Liver (tissue), 3 donors: ENCODE measurements at regions not wholly inside any gene's neighbourhood (a gene's known extent, or its start where the extent isn't known, plus 50 kb on each side); places are given as distances from the start of the nearest gene placed in this dataset.

Experiments
- EGR1 ChIP-seq, 2 donors: IDR thresholded peaks; 2 replicates each; pipeline ENCODE4 v1.6.1; 2016 to 2018; ENCODE audit warnings: antibody characterized with exemption in 2 of 2, low read depth in 2 of 2
- NR2F2 ChIP-seq: IDR thresholded peaks from 2 replicates; pipeline ENCODE4 v1.6.1; 2016; ENCODE audit warnings: antibody characterized with exemption
- RXRA ChIP-seq, 2 donors: IDR thresholded peaks; 2 replicates each; pipeline ENCODE4 v1.6.1; 2017 to 2018; ENCODE audit warnings: antibody characterized with exemption in 2 of 2, mild to moderate bottlenecking in 1 of 2
- TF ChIP-seq, protein P1 (sequence below): fragments of 150-350 bp; IDR thresholded peaks from 2 replicates; pipeline ENCODE4 v1.5.1; 2017; ENCODE audit warnings: improper control_type of control experiment, low read depth, low read length; ENCODE audit not compliant: missing input control
- TF ChIP-seq, protein P2 (sequence below): IDR thresholded peaks from 2 replicates; pipeline ENCODE4 v1.6.1; 2016; ENCODE audit warnings: antibody characterized with exemption, mild to moderate bottlenecking
- TF ChIP-seq, protein P3 (sequence below): IDR thresholded peaks from 2 replicates; pipeline ENCODE4 v1.6.1; 2016; ENCODE audit warnings: antibody characterized with exemption
- donor health status: healthy.
- donor health status: healthy.

DNA sequence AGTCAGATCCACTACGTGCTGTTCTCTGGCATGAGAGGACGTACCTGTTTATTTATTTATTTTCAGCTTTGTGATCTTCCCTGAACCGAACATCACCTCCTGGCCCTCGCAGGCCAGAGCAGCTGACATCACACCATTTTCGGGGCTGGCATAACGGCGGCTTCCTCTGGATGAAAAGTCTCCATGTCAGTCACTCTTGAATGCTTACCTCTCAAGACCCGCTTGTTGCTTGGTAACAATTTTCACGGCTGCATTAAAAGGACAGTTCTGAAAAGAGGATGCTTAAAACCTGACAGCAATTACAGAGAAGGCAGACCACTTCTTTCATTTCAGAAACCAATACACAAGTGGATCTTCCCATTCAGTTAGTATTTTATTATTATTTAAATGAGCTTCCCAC, 159.8 kb upstream of the CDH4 start:
- TF ChIP-seq, protein P1, sequence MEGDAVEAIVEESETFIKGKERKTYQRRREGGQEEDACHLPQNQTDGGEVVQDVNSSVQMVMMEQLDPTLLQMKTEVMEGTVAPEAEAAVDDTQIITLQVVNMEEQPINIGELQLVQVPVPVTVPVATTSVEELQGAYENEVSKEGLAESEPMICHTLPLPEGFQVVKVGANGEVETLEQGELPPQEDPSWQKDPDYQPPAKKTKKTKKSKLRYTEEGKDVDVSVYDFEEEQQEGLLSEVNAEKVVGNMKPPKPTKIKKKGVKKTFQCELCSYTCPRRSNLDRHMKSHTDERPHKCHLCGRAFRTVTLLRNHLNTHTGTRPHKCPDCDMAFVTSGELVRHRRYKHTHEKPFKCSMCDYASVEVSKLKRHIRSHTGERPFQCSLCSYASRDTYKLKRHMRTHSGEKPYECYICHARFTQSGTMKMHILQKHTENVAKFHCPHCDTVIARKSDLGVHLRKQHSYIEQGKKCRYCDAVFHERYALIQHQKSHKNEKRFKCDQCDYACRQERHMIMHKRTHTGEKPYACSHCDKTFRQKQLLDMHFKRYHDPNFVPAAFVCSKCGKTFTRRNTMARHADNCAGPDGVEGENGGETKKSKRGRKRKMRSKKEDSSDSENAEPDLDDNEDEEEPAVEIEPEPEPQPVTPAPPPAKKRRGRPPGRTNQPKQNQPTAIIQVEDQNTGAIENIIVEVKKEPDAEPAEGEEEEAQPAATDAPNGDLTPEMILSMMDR = no peak
- TF ChIP-seq, protein P2, sequence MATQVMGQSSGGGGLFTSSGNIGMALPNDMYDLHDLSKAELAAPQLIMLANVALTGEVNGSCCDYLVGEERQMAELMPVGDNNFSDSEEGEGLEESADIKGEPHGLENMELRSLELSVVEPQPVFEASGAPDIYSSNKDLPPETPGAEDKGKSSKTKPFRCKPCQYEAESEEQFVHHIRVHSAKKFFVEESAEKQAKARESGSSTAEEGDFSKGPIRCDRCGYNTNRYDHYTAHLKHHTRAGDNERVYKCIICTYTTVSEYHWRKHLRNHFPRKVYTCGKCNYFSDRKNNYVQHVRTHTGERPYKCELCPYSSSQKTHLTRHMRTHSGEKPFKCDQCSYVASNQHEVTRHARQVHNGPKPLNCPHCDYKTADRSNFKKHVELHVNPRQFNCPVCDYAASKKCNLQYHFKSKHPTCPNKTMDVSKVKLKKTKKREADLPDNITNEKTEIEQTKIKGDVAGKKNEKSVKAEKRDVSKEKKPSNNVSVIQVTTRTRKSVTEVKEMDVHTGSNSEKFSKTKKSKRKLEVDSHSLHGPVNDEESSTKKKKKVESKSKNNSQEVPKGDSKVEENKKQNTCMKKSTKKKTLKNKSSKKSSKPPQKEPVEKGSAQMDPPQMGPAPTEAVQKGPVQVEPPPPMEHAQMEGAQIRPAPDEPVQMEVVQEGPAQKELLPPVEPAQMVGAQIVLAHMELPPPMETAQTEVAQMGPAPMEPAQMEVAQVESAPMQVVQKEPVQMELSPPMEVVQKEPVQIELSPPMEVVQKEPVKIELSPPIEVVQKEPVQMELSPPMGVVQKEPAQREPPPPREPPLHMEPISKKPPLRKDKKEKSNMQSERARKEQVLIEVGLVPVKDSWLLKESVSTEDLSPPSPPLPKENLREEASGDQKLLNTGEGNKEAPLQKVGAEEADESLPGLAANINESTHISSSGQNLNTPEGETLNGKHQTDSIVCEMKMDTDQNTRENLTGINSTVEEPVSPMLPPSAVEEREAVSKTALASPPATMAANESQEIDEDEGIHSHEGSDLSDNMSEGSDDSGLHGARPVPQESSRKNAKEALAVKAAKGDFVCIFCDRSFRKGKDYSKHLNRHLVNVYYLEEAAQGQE = no peak
- TF ChIP-seq, protein P3, sequence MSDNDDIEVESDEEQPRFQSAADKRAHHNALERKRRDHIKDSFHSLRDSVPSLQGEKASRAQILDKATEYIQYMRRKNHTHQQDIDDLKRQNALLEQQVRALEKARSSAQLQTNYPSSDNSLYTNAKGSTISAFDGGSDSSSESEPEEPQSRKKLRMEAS = no peak
- TF ChIP-seq RXRA (IDR thresholded peaks at IDR 0.05) (no peak), NR2F2 (no peak), EGR1 (IDR thresholded peaks at IDR 0.05; ENCODE audit: low read depth in 2 of 2) (no peak)
